Gastrocnemius medialis (tissue), 4 donors: ENCODE measurements at regions not wholly inside any gene's neighbourhood (a gene's known extent, or its start where the extent isn't known, plus 50 kb on each side); places are given as distances from the start of the nearest gene placed in this dataset.

Source experiments
- ATAC-seq, 2 donors: fragments of 150-250 bp; one replicate each; pipeline ENCODE4 v1.9.1; 2016
- DNase-seq, 2 donors: peaks; one replicate each; pipeline ENCODE4 v3.0.0-alpha.2; 2019
- H3K27ac ChIP-seq, 4 donors: fragments of 200-600 bp; sonication (generic); 1 replicate in 1 of 4; 2 replicates in 3 of 4; pipeline ENCODE4 v1.5.1; 2016 to 2018; ENCODE audit warnings: mild to moderate bottlenecking in 2 of 4, moderate library complexity in 1 of 4
- H3K27me3 ChIP-seq, 3 donors: fragments of 200-600 bp; sonication (generic) in 2 of 3; 1 replicate in 1 of 3; 2 replicates in 2 of 3; pipeline versions ENCODE4 v1.5.1 to v1.6.0; 2016 to 2019; ENCODE audit warnings: mild to moderate bottlenecking in 1 of 3, moderate library complexity in 1 of 3
- H3K36me3 ChIP-seq, 2 donors: fragments of 200-600 bp; sonication (generic) in 1 of 2; one replicate each; pipeline ENCODE4 v1.5.1; 2017 to 2018
- H3K4me1 ChIP-seq, 2 donors: fragments of 200-600 bp; sonication (generic) in 1 of 2; one replicate each; pipeline ENCODE4 v1.5.1; 2016 to 2017; ENCODE audit warnings: mild to moderate bottlenecking in 2 of 2
- H3K4me3 ChIP-seq, 4 donors: fragments of 200-600 bp; sonication (generic) in 3 of 4; 1 replicate in 1 of 4; 2 replicates in 3 of 4; pipeline ENCODE4 v1.5.1; 2016 to 2019; ENCODE audit warnings: mild to moderate bottlenecking in 2 of 4
- H3K9me3 ChIP-seq, 3 donors: fragments of 200-600 bp; sonication (generic) in 2 of 3; 1 replicate in 1 of 3; 2 replicates in 2 of 3; pipeline ENCODE4 v1.5.1; 2016 to 2019
- POLR2A ChIP-seq, 2 donors: fragments of 450-650 bp; IDR thresholded peaks; one replicate each; pipeline ENCODE4 v1.6.1; 2017; ENCODE audit warnings: antibody characterized with exemption in 2 of 2, mild to moderate bottlenecking in 2 of 2, moderate library complexity in 2 of 2
- in situ Hi-C, 4 donors: fragments of 200-750 bp; cut with MboI; loops; one replicate each; pipeline versions ENCODE4 v1.15.0 to v1.8.0; 2017; ENCODE audit warnings: low sequenced_read_pairs in 4 of 4
- intact Hi-C: fragments of 100-400 bp; cut with DNase I; formaldehyde crosslinking; loops from one replicate; pipeline ENCODE4 v1.15.1; 2023; ENCODE audit warnings: low total_unique reads
- TF ChIP-seq, protein P1 (sequence below), 5 experiments: fragments of 450-650 bp in 3 of 5; fragments of 200-600 bp in 2 of 5; sonication (generic) in 2 of 5; IDR thresholded peaks in 4 of 5; conservative IDR thresholded peaks in 1 of 5; 1 replicate in 4 of 5; 2 replicates in 1 of 5; pipeline ENCODE4 v1.5.1; 2016 to 2019; ENCODE audit warnings: antibody characterized with exemption in 5 of 5, mild to moderate bottlenecking in 3 of 5, moderate library complexity in 3 of 5

DNA sequence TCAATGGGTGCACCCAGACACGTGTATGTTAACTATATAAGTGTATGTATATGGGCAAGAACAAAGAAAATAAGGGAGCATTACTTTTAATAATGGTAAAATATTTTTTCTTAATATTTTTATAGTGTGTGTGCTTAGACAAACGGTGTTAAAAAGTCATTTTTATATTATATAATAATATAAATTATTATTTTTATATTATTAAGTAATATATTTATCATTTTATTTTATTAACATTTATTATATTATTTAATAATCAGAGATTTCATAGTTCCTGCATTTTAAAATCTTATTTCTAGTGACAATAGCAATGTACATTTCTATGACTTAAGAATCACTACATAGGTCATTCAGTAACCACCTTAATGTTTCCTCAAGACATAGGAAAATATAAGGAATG is 184.4 kb downstream of the SLITRK5 start:
- Histone ChIP-seq H3K9me3 (no peaks in the 10 kb centered on the region), H3K4me3 (no peak overlapping the region), H3K27ac (no peak overlapping the region), H3K27me3 (no peaks in the 10 kb centered on the region), H3K4me1 (no peaks in the 10 kb centered on the region), H3K36me3 (no peaks in the 10 kb centered on the region)
- no peak for DNase-seq
- intact Hi-C loops: no loop called here
- TF ChIP-seq, protein P1, sequence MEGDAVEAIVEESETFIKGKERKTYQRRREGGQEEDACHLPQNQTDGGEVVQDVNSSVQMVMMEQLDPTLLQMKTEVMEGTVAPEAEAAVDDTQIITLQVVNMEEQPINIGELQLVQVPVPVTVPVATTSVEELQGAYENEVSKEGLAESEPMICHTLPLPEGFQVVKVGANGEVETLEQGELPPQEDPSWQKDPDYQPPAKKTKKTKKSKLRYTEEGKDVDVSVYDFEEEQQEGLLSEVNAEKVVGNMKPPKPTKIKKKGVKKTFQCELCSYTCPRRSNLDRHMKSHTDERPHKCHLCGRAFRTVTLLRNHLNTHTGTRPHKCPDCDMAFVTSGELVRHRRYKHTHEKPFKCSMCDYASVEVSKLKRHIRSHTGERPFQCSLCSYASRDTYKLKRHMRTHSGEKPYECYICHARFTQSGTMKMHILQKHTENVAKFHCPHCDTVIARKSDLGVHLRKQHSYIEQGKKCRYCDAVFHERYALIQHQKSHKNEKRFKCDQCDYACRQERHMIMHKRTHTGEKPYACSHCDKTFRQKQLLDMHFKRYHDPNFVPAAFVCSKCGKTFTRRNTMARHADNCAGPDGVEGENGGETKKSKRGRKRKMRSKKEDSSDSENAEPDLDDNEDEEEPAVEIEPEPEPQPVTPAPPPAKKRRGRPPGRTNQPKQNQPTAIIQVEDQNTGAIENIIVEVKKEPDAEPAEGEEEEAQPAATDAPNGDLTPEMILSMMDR (IDR thresholded peaks at IDR 0.05 in 4 of 5, conservative IDR thresholded peaks at IDR 0.05 in 1 of 5): no peak
- no peak for TF ChIP-seq POLR2A (IDR thresholded peaks at IDR 0.05)
- in situ Hi-C loops: no loop called here
- no peak for ATAC-seq

DNA sequence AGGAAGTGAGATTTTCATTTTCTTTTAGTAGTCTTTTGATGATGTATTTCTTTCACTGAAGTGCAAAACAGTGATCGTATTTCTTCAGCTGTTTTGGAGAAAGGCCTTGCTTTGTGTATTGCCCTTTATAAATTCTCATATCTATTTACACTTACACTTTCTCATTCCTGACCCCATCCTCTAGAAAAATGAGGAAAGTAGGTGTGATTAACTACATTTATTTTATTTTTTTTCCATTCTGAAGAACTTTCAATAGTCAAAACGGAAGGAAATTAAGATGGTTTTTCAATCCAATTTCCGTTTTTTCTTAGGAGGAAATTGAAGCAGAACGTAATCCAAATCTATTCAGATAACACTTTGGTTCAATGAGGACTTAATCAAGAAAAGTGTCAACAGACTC is 188.1 kb downstream of the SLITRK5 start:
- TF ChIP-seq POLR2A (IDR thresholded peaks at IDR 0.05): no peak
- TF ChIP-seq, protein P1 (IDR thresholded peaks at IDR 0.05 in 4 of 5, conservative IDR thresholded peaks at IDR 0.05 in 1 of 5): no peak
- Histone ChIP-seq H3K27me3 (no peaks in the 10 kb centered on the region), H3K36me3 (no peaks in the 10 kb centered on the region), H3K4me3 (no peak overlapping the region), H3K27ac (no peak overlapping the region), H3K9me3 (no peaks in the 10 kb centered on the region), H3K4me1 (no peaks in the 10 kb centered on the region)
- DNase-seq (no peak), ATAC-seq (no peak)
- in situ Hi-C loops (no loop called here), intact Hi-C loops (no loop called here)

GRCh38 chr13:87867426-87867825 is 196.3 kb downstream of the SLITRK5 start:
- Histone ChIP-seq H3K9me3 (no peaks in the 10 kb centered on the region), H3K27me3 (no peaks in the 10 kb centered on the region), H3K4me3 (no peak overlapping the region), H3K4me1 (no peaks in the 10 kb centered on the region), H3K27ac (no peak overlapping the region), H3K36me3 (no peaks in the 10 kb centered on the region)
- DNase-seq: no peak
- in situ Hi-C loops: no loop called here
- intact Hi-C loops: no loop called here
- TF ChIP-seq POLR2A (IDR thresholded peaks at IDR 0.05): no peak
- TF ChIP-seq, protein P1 (IDR thresholded peaks at IDR 0.05 in 4 of 5, conservative IDR thresholded peaks at IDR 0.05 in 1 of 5): no peak
- ATAC-seq: no peak

- H3K27me3 ChIP-seq: no peaks in the 10 kb centered on the region
- in situ Hi-C loops (no loop called here), intact Hi-C loops (no loop called here)
- H3K9me3 ChIP-seq: no peaks in the 10 kb centered on the region
- TF ChIP-seq POLR2A (IDR thresholded peaks at IDR 0.05): no peak
- TF ChIP-seq, protein P1 (IDR thresholded peaks at IDR 0.05 in 4 of 5, conservative IDR thresholded peaks at IDR 0.05 in 1 of 5): no peak
- no peak overlapping the region for H3K27ac ChIP-seq
- no peak for ATAC-seq
- H3K4me3 ChIP-seq: no peak overlapping the region
- H3K36me3 ChIP-seq: no peaks in the 10 kb centered on the region
- DNase-seq: no peak
- no peaks in the 10 kb centered on the region for H3K4me1 ChIP-seq
These were observed 197.6 kb downstream of the SLITRK5 start for GRCh38 chr13:87868731-87869130.

DNA sequence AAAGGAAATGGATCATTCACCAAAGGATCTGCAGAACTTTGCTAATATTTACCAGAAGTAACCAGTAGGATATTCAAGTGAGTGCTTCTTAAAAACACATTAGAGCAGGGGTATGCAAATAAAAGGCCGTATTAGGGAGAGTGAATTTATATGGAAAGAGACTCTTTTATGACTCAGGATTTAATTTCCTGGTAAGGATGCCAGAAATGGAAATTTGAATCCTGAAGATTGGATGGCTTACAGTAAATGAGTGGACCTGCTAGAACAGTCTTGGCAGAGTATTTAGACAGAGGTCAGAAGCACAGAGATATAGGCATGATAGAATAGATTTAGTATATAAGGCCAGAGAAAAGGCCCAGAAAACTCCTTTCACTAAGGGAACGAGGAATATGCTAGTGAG is 201.6 kb downstream of the SLITRK5 start:
- DNase-seq (no peak), ATAC-seq (no peak)
- Histone ChIP-seq H3K9me3 (no peaks in the 10 kb centered on the region), H3K27me3 (no peaks in the 10 kb centered on the region), H3K27ac (no peak overlapping the region), H3K4me3 (no peak overlapping the region), H3K36me3 (no peaks in the 10 kb centered on the region), H3K4me1 (no peaks in the 10 kb centered on the region)
- TF ChIP-seq POLR2A (IDR thresholded peaks at IDR 0.05): no peak
- TF ChIP-seq, protein P1 (IDR thresholded peaks at IDR 0.05 in 4 of 5, conservative IDR thresholded peaks at IDR 0.05 in 1 of 5): no peak
- in situ Hi-C loops: no loop called here
- intact Hi-C loops: no loop called here
